22Rv1 (cell line): ENCODE measurements at regions not wholly inside any gene's neighbourhood (a gene's known extent, or its start where the extent isn't known, plus 50 kb on each side); places are given as distances from the start of the nearest gene placed in this dataset.

ENCODE experiments used
- H3K27ac ChIP-seq: fragments of 450-650 bp; 2 replicates; pipeline ENCODE4 v1.5.1; 2017
- ZFX ChIP-seq: fragments of 450-650 bp; IDR thresholded peaks from 2 replicates; pipeline ENCODE4 v1.6.1; 2017; ENCODE audit warnings: antibody characterized with exemption, borderline replicate concordance
- TF ChIP-seq, protein P1 (sequence below): fragments of 450-650 bp; IDR thresholded peaks from 2 replicates; pipeline ENCODE4 v1.5.1; 2017; ENCODE audit warnings: mild to moderate bottlenecking

DNA sequence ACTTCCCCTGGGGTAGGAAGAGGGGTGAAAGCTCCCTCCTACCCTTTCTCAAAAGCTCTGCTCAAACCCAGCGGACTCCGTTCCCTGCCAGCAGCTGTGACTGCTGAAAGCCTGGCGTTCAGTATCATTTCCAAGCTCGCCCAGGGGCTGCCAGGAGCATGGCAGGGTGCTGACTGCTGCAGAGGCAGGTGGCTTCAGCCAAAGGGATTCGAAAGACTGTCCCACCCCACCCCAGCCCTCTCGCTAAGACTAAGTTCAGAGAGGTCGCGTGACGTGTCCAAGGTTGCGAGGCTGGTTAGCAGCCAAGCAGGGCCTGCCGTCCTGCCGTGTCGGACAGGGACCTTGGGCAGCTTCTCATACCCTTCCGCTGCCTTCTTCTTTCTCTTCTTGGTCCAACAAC lies 72.3 kb upstream of the RAB12 start:
- TF ChIP-seq, protein P1, sequence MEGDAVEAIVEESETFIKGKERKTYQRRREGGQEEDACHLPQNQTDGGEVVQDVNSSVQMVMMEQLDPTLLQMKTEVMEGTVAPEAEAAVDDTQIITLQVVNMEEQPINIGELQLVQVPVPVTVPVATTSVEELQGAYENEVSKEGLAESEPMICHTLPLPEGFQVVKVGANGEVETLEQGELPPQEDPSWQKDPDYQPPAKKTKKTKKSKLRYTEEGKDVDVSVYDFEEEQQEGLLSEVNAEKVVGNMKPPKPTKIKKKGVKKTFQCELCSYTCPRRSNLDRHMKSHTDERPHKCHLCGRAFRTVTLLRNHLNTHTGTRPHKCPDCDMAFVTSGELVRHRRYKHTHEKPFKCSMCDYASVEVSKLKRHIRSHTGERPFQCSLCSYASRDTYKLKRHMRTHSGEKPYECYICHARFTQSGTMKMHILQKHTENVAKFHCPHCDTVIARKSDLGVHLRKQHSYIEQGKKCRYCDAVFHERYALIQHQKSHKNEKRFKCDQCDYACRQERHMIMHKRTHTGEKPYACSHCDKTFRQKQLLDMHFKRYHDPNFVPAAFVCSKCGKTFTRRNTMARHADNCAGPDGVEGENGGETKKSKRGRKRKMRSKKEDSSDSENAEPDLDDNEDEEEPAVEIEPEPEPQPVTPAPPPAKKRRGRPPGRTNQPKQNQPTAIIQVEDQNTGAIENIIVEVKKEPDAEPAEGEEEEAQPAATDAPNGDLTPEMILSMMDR: no peak
- TF ChIP-seq ZFX: no peak
- no peak overlapping the region for H3K27ac ChIP-seq

DNA sequence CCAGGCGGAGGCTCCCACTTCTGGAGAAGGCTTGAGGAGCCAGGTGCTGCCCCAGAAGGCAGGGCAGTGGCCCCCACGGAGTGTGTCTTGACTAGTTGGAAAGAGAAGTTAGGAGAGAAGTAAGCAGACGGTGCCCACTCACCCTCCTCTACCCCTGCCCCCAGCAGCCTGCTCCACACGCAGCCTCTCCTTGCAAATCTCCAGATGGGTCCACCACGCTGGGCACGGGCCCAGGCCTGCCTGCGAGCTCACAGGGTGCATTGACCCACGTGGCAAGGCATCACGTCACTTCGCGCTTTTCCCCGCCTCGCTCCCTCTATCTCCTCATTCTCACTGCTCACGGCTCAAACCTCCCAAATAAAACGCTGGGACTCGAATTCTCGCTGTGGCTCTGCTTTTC lies 71.8 kb upstream of the RAB12 start:
- no peak for TF ChIP-seq ZFX
- TF ChIP-seq, protein P1: no peak
- H3K27ac ChIP-seq: no peak overlapping the region

DNA sequence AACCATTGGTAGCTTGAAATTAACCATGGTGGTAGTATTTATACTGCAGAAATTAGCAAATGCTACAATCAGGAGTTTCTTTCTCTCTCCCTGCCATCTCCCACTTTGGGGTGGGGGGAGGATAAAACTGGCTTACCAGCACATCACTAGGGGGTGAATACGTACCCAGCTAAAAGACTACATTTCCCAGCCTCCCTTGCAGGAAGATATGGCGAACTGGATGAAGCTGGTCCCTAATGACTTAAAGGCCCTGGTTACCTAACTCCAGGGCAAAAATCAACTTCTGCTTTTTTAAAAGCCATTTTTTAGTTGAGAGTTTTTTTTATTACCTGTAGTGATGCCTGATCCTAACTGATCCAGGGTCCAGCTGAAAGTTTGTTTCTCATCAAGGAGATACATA lies 70.3 kb upstream of the RAB12 start:
- no peak for TF ChIP-seq ZFX
- TF ChIP-seq, protein P1: no peak
- H3K27ac ChIP-seq: no peak overlapping the region

DNA sequence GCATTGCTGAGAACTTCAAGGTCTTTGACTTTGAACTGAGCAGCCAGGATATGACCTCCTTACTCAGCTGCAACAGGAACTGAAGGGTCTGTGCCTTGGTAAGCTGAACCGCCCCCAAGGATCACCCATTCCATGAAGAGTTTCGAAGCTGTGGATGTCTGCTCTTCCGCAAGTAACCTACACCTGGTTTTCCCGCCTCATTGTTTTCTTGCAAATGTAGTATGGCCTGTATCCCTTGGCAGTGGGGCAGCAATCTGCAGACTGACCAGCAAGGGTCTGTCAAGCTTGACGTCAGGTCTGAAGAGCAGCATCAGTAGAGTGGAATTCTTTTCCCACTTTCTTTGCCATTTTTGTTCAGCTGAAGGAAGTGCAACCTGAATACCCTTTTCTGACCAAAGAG lies 62.6 kb upstream of the RAB12 start:
- H3K27ac ChIP-seq: no peak overlapping the region
- TF ChIP-seq, protein P1: no peak
- no peak for TF ChIP-seq ZFX

DNA sequence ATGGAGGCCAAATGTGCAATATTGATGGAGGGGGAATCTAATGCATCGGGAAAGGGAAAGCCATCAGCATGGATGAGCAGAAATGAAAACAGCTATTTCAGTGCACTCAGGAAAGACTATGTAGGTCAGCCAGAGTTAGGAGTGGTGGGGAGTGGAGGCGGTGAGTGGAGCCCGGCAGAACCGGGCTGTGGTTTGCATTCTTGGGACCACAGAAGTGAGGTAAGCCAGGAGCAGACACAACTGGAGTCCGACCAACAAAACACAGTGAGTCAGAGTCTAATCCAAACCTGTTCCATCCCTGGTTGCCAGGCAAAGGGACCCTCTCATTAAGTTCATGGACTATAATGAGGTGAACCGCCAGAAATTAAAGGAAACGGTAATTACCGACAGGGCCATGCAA lies 61.1 kb upstream of the RAB12 start:
- TF ChIP-seq, protein P1: no peak
- TF ChIP-seq ZFX: no peak
- H3K27ac ChIP-seq: no peak overlapping the region

DNA sequence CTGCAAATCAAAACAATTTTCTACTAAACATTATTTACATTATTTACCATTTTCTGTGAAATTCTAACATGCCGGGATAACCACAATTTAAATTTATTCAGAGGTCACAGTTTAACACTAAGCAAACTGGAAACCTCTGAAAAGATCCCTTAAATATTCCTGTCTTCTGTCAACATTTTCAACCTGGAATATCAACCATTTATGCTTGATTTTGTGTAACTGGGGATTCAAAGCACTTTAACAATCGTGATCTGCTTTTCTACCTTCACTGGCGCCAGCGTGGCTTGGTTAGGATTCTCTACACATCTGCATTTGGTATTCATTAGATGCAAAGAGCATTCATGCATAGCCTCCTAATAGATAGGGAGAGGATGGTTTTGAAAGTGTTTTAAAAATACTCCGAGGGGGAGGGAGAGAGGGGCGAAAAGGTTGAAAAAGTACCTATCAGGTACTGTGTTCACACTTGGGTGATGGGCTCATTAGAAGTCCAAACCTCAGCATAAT lies 59.9 kb upstream of the RAB12 start:
- H3K27ac ChIP-seq: no peak overlapping the region
- no peak for TF ChIP-seq ZFX
- TF ChIP-seq, protein P1: no peak

DNA sequence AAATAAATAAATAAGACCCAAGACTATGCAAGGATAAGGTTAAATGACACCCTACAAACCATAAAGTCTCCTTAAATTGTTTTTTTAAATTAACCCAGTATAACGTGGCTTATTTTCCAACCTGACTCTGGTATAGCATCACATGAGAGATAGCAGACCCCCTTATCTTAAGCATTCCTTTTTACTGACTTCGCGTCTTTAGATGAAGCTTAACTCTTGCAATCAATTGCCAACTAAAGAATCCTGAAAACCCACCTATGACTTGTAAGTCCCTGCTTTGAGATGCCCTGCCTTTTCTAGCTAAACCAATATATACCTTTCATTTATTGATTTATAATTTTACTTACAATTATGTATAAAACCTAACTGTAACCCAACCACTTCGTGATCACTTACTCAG lies 57.1 kb upstream of the RAB12 start:
- TF ChIP-seq, protein P1: no peak
- no peak for TF ChIP-seq ZFX
- H3K27ac ChIP-seq: no peak overlapping the region
